Uterus (tissue), 2 donors: ENCODE measurements at regions not wholly inside any gene's neighbourhood (a gene's known extent, or its start where the extent isn't known, plus 50 kb on each side); places are given as distances from the start of the nearest gene placed in this dataset.
"Not testable (repeated sequence)": the region's sequence is repeated elsewhere in the genome, so short reads cannot be mapped to it uniquely, and the experiment has no call there.

ENCODE experiments used
- CTCF ChIP-seq, 4 experiments: fragments of 200-600 bp in 2 of 4; fragments of 450-650 bp in 2 of 4; sonication (generic) in 2 of 4; IDR thresholded peaks; one replicate each; pipeline ENCODE4 v1.5.1; 2016 to 2019; ENCODE audit warnings: antibody characterized with exemption in 4 of 4, mild to moderate bottlenecking in 2 of 4, moderate library complexity in 1 of 4
- POLR2A ChIP-seq, 2 donors: fragments of 450-650 bp; IDR thresholded peaks; one replicate each; pipeline ENCODE4 v1.6.1; 2016; ENCODE audit warnings: antibody characterized with exemption in 2 of 2, mild to moderate bottlenecking in 1 of 2, moderate library complexity in 1 of 2

DNA sequence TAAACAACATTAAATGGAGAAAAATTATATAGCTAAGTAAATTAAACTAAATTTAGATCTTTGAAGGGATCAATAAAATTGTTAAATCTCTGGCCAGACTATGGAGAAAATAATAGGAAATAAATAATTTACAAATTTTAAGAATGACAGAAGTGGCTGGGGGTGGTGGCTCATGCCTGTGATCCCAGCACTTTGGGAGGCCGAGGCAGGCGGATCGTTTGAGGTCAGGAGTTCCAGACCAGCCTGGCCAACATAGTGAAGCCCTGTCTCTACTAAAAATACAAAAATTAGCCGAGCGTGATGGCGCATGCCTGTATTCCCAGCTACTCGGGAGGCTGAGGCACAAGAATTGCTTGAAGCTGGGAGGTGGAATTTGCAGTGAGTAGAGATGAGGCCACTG lies 58.6 kb upstream of the ANKRD20A1 start:
- TF ChIP-seq CTCF, POLR2A (IDR thresholded peaks at IDR 0.05): not testable (repeated sequence)
